Astrocyte (in vitro differentiated cells and primary cell): ENCODE measurements at regions not wholly inside any gene's neighbourhood (a gene's known extent, or its start where the extent isn't known, plus 50 kb on each side); places are given as distances from the start of the nearest gene placed in this dataset.

Experiments used
- DNase-seq: peaks from one replicate; pipeline ENCODE4 v3.0.0-alpha.2; 2010; ENCODE audit warnings: low read depth
- FAIRE-seq: peaks from 2 replicates; lab custom pipeline; 2011; peaks lifted over from hg19 to GRCh38; lab: Jason Lieb, UNC
- H2AFZ ChIP-seq: 2 replicates; pipeline ENCODE4 v1.6.0; 2012; ENCODE audit warnings: low read depth, low read length, inconsistent platforms
- H3K27ac ChIP-seq: 2 replicates; pipeline ENCODE4 v1.5.1; 2011; ENCODE audit warnings: low read depth, low read length, inconsistent platforms
- H3K27me3 ChIP-seq: 2 replicates; pipeline ENCODE4 v1.6.0; 2011; ENCODE audit warnings: low read length, inconsistent platforms; ENCODE audit not compliant: insufficient read depth
- H3K36me3 ChIP-seq: 2 replicates; pipeline ENCODE4 v1.5.1; 2011; ENCODE audit warnings: low read length, inconsistent platforms; ENCODE audit not compliant: insufficient read depth
- H3K4me1 ChIP-seq: 2 replicates; pipeline ENCODE4 v1.5.1; 2011; ENCODE audit warnings: low read length, inconsistent platforms; ENCODE audit not compliant: insufficient read depth
- H3K4me2 ChIP-seq: 2 replicates; pipeline ENCODE4 v1.6.0; 2012; ENCODE audit warnings: low read length, inconsistent platforms
- H3K4me3 ChIP-seq: 2 replicates; pipeline ENCODE4 v1.5.1; 2011; ENCODE audit warnings: low read depth, mild to moderate bottlenecking, low read length, inconsistent platforms; ENCODE audit not compliant: insufficient read depth
- H3K79me2 ChIP-seq: 2 replicates; pipeline ENCODE4 v1.6.0; 2012; ENCODE audit warnings: mild to moderate bottlenecking, low read length, inconsistent platforms; ENCODE audit not compliant: insufficient read depth
- H3K9ac ChIP-seq: 2 replicates; pipeline ENCODE4 v1.6.0; 2012; ENCODE audit warnings: mild to moderate bottlenecking, low read length, inconsistent platforms
- H3K9me3 ChIP-seq: 2 replicates; pipeline ENCODE4 v1.5.1; 2012; ENCODE audit warnings: low read depth, mild to moderate bottlenecking, low read length, inconsistent platforms; ENCODE audit not compliant: insufficient read depth
- H4K20me1 ChIP-seq: 2 replicates; pipeline ENCODE4 v1.6.0; 2012; ENCODE audit warnings: low read length, inconsistent platforms; ENCODE audit not compliant: insufficient read depth
- H3K27ac Mint-ChIP-seq: one replicate; pipeline ENCODE4 v1.8.0; 2021; ENCODE audit warnings: mild to moderate bottlenecking, mixed read lengths; ENCODE audit not compliant: unreplicated experiment
- H3K27me3 Mint-ChIP-seq: one replicate; pipeline ENCODE4 v1.8.0; 2021; ENCODE audit warnings: low read depth, mixed read lengths; ENCODE audit not compliant: unreplicated experiment
- H3K36me3 Mint-ChIP-seq: one replicate; pipeline ENCODE4 v1.8.0; 2021; ENCODE audit warnings: low read depth, mixed read lengths; ENCODE audit not compliant: unreplicated experiment
- H3K4me1 Mint-ChIP-seq: one replicate; pipeline ENCODE4 v1.8.0; 2021; ENCODE audit warnings: low read depth, mixed read lengths; ENCODE audit not compliant: unreplicated experiment
- H3K4me3 Mint-ChIP-seq: one replicate; pipeline ENCODE4 v1.8.0; 2021; ENCODE audit warnings: mild to moderate bottlenecking, moderate library complexity, mixed read lengths; ENCODE audit not compliant: unreplicated experiment
- H3K9me3 Mint-ChIP-seq: one replicate; pipeline ENCODE4 v1.8.0; 2021; ENCODE audit warnings: mild to moderate bottlenecking, mixed read lengths; ENCODE audit not compliant: unreplicated experiment
- CTCF ChIP-seq: IDR thresholded peaks from 2 replicates; pipeline ENCODE4 v1.5.1; 2011; ENCODE audit warnings: low read depth, mild to moderate bottlenecking, inconsistent platforms, low read length, moderate library complexity; ENCODE audit not compliant: insufficient read depth
- EZH2 ChIP-seq: IDR thresholded peaks from 2 replicates; pipeline ENCODE4 v1.6.1; 2012; ENCODE audit warnings: mild to moderate bottlenecking, low read length, inconsistent platforms; ENCODE audit not compliant: insufficient read depth

- H3K36me3 ChIP-seq = no peaks in the 10 kb centered on the region
- H3K4me3 ChIP-seq = no peak overlapping the region
- TF ChIP-seq EZH2 (no peak), CTCF (no peak)
- H3K4me1 ChIP-seq = no peaks in the 10 kb centered on the region
- no peaks in the 10 kb centered on the region for H3K79me2 ChIP-seq
- no peak overlapping the region for H3K4me2 ChIP-seq
- Mint-ChIP-seq H3K4me1 (peaks cover under 1% of the 10 kb centered on the region), H3K27ac (no peak overlapping the region), H3K27me3 (peaks cover 6% of the 10 kb centered on the region), H3K9me3 (peaks cover 3% of the 10 kb centered on the region), H3K36me3 (peaks cover 2% of the 10 kb centered on the region), H3K4me3 (no peak overlapping the region)
- H3K9ac ChIP-seq = no peak overlapping the region
- H2AFZ ChIP-seq = no peak overlapping the region
- no peaks in the 10 kb centered on the region for H3K9me3 ChIP-seq
- no peaks in the 10 kb centered on the region for H4K20me1 ChIP-seq
- H3K27ac ChIP-seq = no peak overlapping the region
- DNase-seq = no peak
- no peaks in the 10 kb centered on the region for H3K27me3 ChIP-seq
- no peak for FAIRE-seq
Measured at GRCh38 chr3:177569193-177569592, 371.9 kb upstream of the TBL1XR1 start.

- Mint-ChIP-seq H3K27me3 (peaks cover 6% of the 10 kb centered on the region), H3K27ac (no peak overlapping the region), H3K4me3 (no peak overlapping the region), H3K9me3 (peaks cover 3% of the 10 kb centered on the region), H3K36me3 (peaks cover 2% of the 10 kb centered on the region), H3K4me1 (peaks cover 4% of the 10 kb centered on the region)
- Histone ChIP-seq H3K4me3 (no peak overlapping the region), H3K4me2 (no peak overlapping the region), H3K4me1 (no peaks in the 10 kb centered on the region), H4K20me1 (no peaks in the 10 kb centered on the region), H3K27ac (no peak overlapping the region), H3K9me3 (no peaks in the 10 kb centered on the region), H2AFZ (no peak overlapping the region), H3K9ac (no peak overlapping the region), H3K36me3 (no peaks in the 10 kb centered on the region), H3K79me2 (no peaks in the 10 kb centered on the region), H3K27me3 (no peaks in the 10 kb centered on the region)
- DNase-seq = no peak
- FAIRE-seq = no peak
- TF ChIP-seq CTCF = no peak
- no peak for TF ChIP-seq EZH2
Measured at GRCh38 chr3:177569875-177570657, 372.8 kb upstream of the TBL1XR1 start.
